HG03064 (cell line): ENCODE measurements at regions not wholly inside any gene's neighbourhood (a gene's known extent, or its start where the extent isn't known, plus 50 kb on each side); places are given as distances from the start of the nearest gene placed in this dataset.
"Not testable (repeated sequence)": the region's sequence is repeated elsewhere in the genome, so short reads cannot be mapped to it uniquely, and the experiment has no call there.

Experiments used
- ATAC-seq: cut with Tn5 transposase; IDR thresholded peaks from one replicate; pipeline ENCODE4 v1.9.1; 2021; ENCODE audit warnings: low read depth; ENCODE audit not compliant: unreplicated experiment

GRCh38 chrX:148080593-148080992 is 99.5 kb downstream of the FMR1NB start:
- ATAC-seq = no peak

GRCh38 chrX:148084611-148085010 is 103.5 kb downstream of the FMR1NB start:
- ATAC-seq = no peak

GRCh38 chrX:148120151-148120550 is 139.0 kb downstream of the FMR1NB start:
- no peak for ATAC-seq

GRCh38 chrX:148120999-148121623 is 140.0 kb downstream of the FMR1NB start:
- ATAC-seq = no peak

- ATAC-seq = not testable (repeated sequence)
These were observed 147.9 kb downstream of the FMR1NB start for GRCh38 chrX:148128872-148129505.

- no peak for ATAC-seq
These were observed 152.1 kb downstream of the FMR1NB start for GRCh38 chrX:148133105-148133725.

GRCh38 chrX:148134578-148134977 is 153.4 kb downstream of the FMR1NB start:
- ATAC-seq = no peak

GRCh38 chrX:148135738-148136137 is 154.6 kb downstream of the FMR1NB start:
- ATAC-seq = no peak

GRCh38 chrX:148146121-148146520 is 165.0 kb downstream of the FMR1NB start:
- no peak for ATAC-seq

GRCh38 chrX:148156986-148157385 is 175.8 kb downstream of the FMR1NB start:
- ATAC-seq = no peak

GRCh38 chrX:148159796-148160195 is 178.7 kb downstream of the FMR1NB start:
- no peak for ATAC-seq

- no peak for ATAC-seq
These were observed 180.6 kb downstream of the FMR1NB start for GRCh38 chrX:148161701-148162100.

GRCh38 chrX:148185631-148186030 is 204.5 kb downstream of the FMR1NB start:
- ATAC-seq = no peak

GRCh38 chrX:148192547-148192946 is 211.4 kb downstream of the FMR1NB start:
- ATAC-seq = no peak

- no peak for ATAC-seq
These were observed 212.6 kb downstream of the FMR1NB start for GRCh38 chrX:148193759-148194158.

GRCh38 chrX:148203531-148203930 is 222.4 kb downstream of the FMR1NB start:
- no peak for ATAC-seq

- ATAC-seq = no peak
These were observed 223.1 kb downstream of the FMR1NB start for GRCh38 chrX:148204195-148204594.

- no peak for ATAC-seq
These were observed 233.6 kb downstream of the FMR1NB start for GRCh38 chrX:148214786-148215185.

- ATAC-seq = no peak
These were observed 234.6 kb downstream of the FMR1NB start for GRCh38 chrX:148215726-148216125.

GRCh38 chrX:148223361-148223760 is 242.2 kb downstream of the FMR1NB start:
- ATAC-seq = no peak

GRCh38 chrX:148228521-148228920 is 247.4 kb downstream of the FMR1NB start:
- no peak for ATAC-seq

- no peak for ATAC-seq
These were observed 248.7 kb downstream of the FMR1NB start for GRCh38 chrX:148229801-148230303.
